Keratinocyte (primary cell): ENCODE measurements at regions not wholly inside any gene's neighbourhood (a gene's known extent, or its start where the extent isn't known, plus 50 kb on each side); places are given as distances from the start of the nearest gene placed in this dataset.

Experiments
- EZH2 ChIP-seq: IDR thresholded peaks from one replicate; pipeline ENCODE4 v1.6.1; 2012; ENCODE audit warnings: inconsistent platforms, mild to moderate bottlenecking, low read length, moderate library complexity
- TF ChIP-seq, protein P1 (sequence below), 3 experiments: IDR thresholded peaks in 1 of 3; conservative IDR thresholded peaks in 1 of 3; optimal IDR thresholded peaks in 1 of 3; 2 replicates in 2 of 3; 3 replicates in 1 of 3; pipeline versions ENCODE3 to v1.5.1; 2011; ENCODE audit warnings: low read length in 3 of 3, mild to moderate bottlenecking in 3 of 3, moderate library complexity in 2 of 3, control low read depth in 1 of 3, inconsistent platforms in 1 of 3; ENCODE audit not compliant: insufficient read depth in 2 of 3; ENCODE audit errors: extremely low read depth in 1 of 3

DNA sequence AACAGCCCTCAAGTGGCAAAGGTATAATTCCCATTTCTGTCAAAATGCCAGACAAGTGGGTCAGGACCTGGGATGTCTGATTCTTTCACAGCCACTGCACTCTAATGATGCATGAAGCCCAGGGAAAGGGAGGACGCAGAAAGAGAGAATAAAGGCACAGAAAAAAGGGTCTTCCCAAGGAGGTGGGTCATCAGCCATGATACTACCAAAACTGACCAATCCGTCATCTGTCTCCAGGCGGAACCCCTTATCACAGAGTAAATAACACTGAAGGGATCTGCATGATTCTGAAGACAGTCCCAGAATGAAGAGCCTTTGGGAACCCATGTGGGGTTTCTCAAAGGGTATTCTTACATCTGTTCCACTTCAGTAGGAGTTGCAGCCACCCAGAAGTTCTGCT, 73.8 kb upstream of the OPCML start:
- TF ChIP-seq, protein P1, sequence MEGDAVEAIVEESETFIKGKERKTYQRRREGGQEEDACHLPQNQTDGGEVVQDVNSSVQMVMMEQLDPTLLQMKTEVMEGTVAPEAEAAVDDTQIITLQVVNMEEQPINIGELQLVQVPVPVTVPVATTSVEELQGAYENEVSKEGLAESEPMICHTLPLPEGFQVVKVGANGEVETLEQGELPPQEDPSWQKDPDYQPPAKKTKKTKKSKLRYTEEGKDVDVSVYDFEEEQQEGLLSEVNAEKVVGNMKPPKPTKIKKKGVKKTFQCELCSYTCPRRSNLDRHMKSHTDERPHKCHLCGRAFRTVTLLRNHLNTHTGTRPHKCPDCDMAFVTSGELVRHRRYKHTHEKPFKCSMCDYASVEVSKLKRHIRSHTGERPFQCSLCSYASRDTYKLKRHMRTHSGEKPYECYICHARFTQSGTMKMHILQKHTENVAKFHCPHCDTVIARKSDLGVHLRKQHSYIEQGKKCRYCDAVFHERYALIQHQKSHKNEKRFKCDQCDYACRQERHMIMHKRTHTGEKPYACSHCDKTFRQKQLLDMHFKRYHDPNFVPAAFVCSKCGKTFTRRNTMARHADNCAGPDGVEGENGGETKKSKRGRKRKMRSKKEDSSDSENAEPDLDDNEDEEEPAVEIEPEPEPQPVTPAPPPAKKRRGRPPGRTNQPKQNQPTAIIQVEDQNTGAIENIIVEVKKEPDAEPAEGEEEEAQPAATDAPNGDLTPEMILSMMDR (optimal IDR thresholded peaks at IDR 0.05 in 1 of 3, IDR thresholded peaks at IDR 0.05 in 1 of 3, conservative IDR thresholded peaks at IDR 0.05 in 1 of 3; ENCODE audit: extremely low read depth in 1 of 3, insufficient read depth in 2 of 3, low read length in 3 of 3) = no peak
- TF ChIP-seq EZH2 = no peak
